CD14-positive monocyte (primary cell): ENCODE measurements at regions not wholly inside any gene's neighbourhood (a gene's known extent, or its start where the extent isn't known, plus 50 kb on each side); places are given as distances from the start of the nearest gene placed in this dataset.

ENCODE experiments used
- DNase-seq, 3 donors: peaks; one replicate each; pipeline ENCODE4 v3.0.0-alpha.2; 2011 to 2022
- H2AFZ ChIP-seq: 2 replicates; pipeline ENCODE4 v1.6.0; 2012; ENCODE audit warnings: mild to moderate bottlenecking, low read depth, low read length, inconsistent platforms; ENCODE audit not compliant: insufficient read depth, poor library complexity, severe bottlenecking
- H3K27ac ChIP-seq, 2 donors: 1 replicate in 1 of 2; 2 replicates in 1 of 2; pipeline ENCODE4 v1.5.1; 2012 to 2013; ENCODE audit warnings: low read length in 2 of 2, control low read depth in 1 of 2, inconsistent platforms in 1 of 2, low read depth in 1 of 2, mild to moderate bottlenecking in 1 of 2
- H3K27me3 ChIP-seq, 2 donors: one replicate each; pipeline versions ENCODE4 v1.6.0 to v1.6.1; 2011 to 2013; ENCODE audit warnings: low read length in 2 of 2; ENCODE audit not compliant: control insufficient read depth in 2 of 2, insufficient read depth in 2 of 2
- H3K36me3 ChIP-seq, 2 donors: replicated peaks in 1 of 2; 1 replicate in 1 of 2; 2 replicates in 1 of 2; pipeline versions ENCODE4 v1.5.1 to v1.6.1; 2012 to 2013; ENCODE audit warnings: low read length in 2 of 2, control low read depth in 1 of 2, inconsistent platforms in 1 of 2, mild to moderate bottlenecking in 1 of 2; ENCODE audit not compliant: insufficient read depth in 2 of 2, control insufficient read depth in 1 of 2
- H3K4me1 ChIP-seq, 2 donors: 1 replicate in 1 of 2; 2 replicates in 1 of 2; pipeline versions ENCODE4 v1.5.1 to v1.6.1; 2012 to 2013; ENCODE audit warnings: low read length in 2 of 2, control low read depth in 1 of 2, inconsistent platforms in 1 of 2, mild to moderate bottlenecking in 1 of 2, moderate library complexity in 1 of 2; ENCODE audit not compliant: insufficient read depth in 2 of 2, control insufficient read depth in 1 of 2
- H3K4me2 ChIP-seq: replicated peaks from 2 replicates; pipeline ENCODE3; 2012; ENCODE audit warnings: low read length, moderate library complexity, mild to moderate bottlenecking; ENCODE audit not compliant: poor library complexity, severe bottlenecking; ENCODE audit errors: extremely low read depth
- H3K4me3 ChIP-seq, 3 experiments: fragments of 200-600 bp in 1 of 3; sonication (generic) in 1 of 3; replicated peaks in 1 of 3; 1 replicate in 2 of 3; 2 replicates in 1 of 3; pipeline ENCODE4 v1.5.1; 2011 to 2013; ENCODE audit warnings: low read length in 3 of 3, mild to moderate bottlenecking in 3 of 3, control low read depth in 2 of 3, low read depth in 2 of 3, inconsistent platforms in 1 of 3, moderate library complexity in 1 of 3
- H3K79me2 ChIP-seq: 2 replicates; pipeline ENCODE4 v1.6.0; 2012; ENCODE audit warnings: mild to moderate bottlenecking, control low read depth, inconsistent platforms, low read length, moderate library complexity; ENCODE audit not compliant: insufficient read depth
- H3K9ac ChIP-seq: 2 replicates; pipeline ENCODE4 v1.6.0; 2017; ENCODE audit warnings: low read length, mild to moderate bottlenecking; ENCODE audit not compliant: insufficient read depth, poor library complexity, severe bottlenecking
- H3K9me3 ChIP-seq, 2 donors: replicated peaks in 1 of 2; 1 replicate in 1 of 2; 2 replicates in 1 of 2; pipeline versions ENCODE4 v1.5.1 to v1.6.1; 2012 to 2013; ENCODE audit warnings: low read length in 2 of 2, control low read depth in 1 of 2; ENCODE audit not compliant: control insufficient read depth in 1 of 2, insufficient read depth in 1 of 2
- H4K20me1 ChIP-seq: 2 replicates; pipeline ENCODE4 v1.6.0; 2012; ENCODE audit warnings: mild to moderate bottlenecking, low read length, control low read depth, moderate library complexity; ENCODE audit not compliant: insufficient read depth
- H3K27ac Mint-ChIP-seq, 7 donors: one replicate each; pipeline ENCODE4 v1.8.0; 2020; ENCODE audit warnings: mild to moderate bottlenecking in 7 of 7, mixed read lengths in 7 of 7, moderate library complexity in 6 of 7, inconsistent platforms in 2 of 7
- H3K27me3 Mint-ChIP-seq, 3 donors: one replicate each; pipeline ENCODE4 v1.8.0; 2021 to 2022; ENCODE audit warnings: low read depth in 3 of 3, mild to moderate bottlenecking in 3 of 3, mixed read lengths in 3 of 3, moderate library complexity in 3 of 3, inconsistent platforms in 1 of 3
- H3K36me3 Mint-ChIP-seq, 2 donors: one replicate each; pipeline ENCODE4 v1.8.0; 2020; ENCODE audit warnings: mixed read lengths in 2 of 2, inconsistent platforms in 1 of 2, mild to moderate bottlenecking in 1 of 2
- H3K4me1 Mint-ChIP-seq: one replicate; pipeline ENCODE4 v1.8.0; 2020; ENCODE audit warnings: mild to moderate bottlenecking, mixed read lengths
- H3K4me3 Mint-ChIP-seq, 2 donors: one replicate each; pipeline ENCODE4 v1.8.0; 2020; ENCODE audit warnings: mild to moderate bottlenecking in 2 of 2, mixed read lengths in 2 of 2, moderate library complexity in 1 of 2
- H3K9me3 Mint-ChIP-seq, 7 donors: one replicate each; pipeline ENCODE4 v1.8.0; 2020 to 2022; ENCODE audit warnings: mixed read lengths in 7 of 7, mild to moderate bottlenecking in 6 of 7, moderate library complexity in 6 of 7, inconsistent platforms in 2 of 7
- WGBS: methylation state at CpG from one replicate; pipeline ENCODE4 v1.1.5; 2013; ENCODE audit warnings: missing lambda C conversion rate; ENCODE audit not compliant: insufficient coverage; 5-methylcytosine and 5-hydroxymethylcytosine counted together
- intact Hi-C, 2 donors: fragments of 100-400 bp; cut with micrococcal nuclease; formaldehyde crosslinking; loops; one replicate each; pipeline versions ENCODE4 v1.15.0 to v1.15.1; 2023
- TF ChIP-seq, protein P1 (sequence below): fragments of 200-600 bp; IDR thresholded peaks from one replicate; pipeline ENCODE4 v1.8.0; 2022; ENCODE audit warnings: antibody characterized with exemption, mild to moderate bottlenecking

DNA sequence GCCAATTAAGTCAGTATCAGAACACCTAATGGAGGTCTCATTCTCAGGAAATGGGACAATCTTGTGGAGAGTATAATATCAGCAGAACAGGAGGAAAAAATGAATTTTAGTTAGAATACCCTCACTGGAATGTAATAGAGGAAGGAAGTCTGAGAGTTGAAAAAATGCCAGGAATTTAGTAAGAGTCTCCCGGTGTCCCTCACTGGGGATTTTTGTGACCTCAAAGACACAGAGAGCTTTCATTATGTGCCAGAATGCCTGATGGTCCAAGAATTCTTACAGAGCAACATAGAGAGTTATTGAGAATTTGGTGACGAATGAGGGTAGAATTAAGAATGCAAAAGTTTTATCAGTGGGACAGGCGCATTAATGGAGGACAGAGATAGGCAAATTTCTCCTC lies 443.5 kb upstream of the B3GALT2 start:
- Histone ChIP-seq H3K27ac (no peak overlapping the region), H3K27me3 (no peaks in the 10 kb centered on the region), H3K4me3 (no peak overlapping the region), H4K20me1 (no peaks in the 10 kb centered on the region), H2AFZ (no peak overlapping the region), H3K9me3 (no peaks in the 10 kb centered on the region), H3K79me2 (no peaks in the 10 kb centered on the region), H3K4me2 (no peak overlapping the region), H3K4me1 (peaks cover 0 to 6% of the 10 kb centered on the region in 2 donors), H3K36me3 (no peaks in the 10 kb centered on the region), H3K9ac (no peak overlapping the region)
- intact Hi-C loops: no loop called here
- H3K27ac Mint-ChIP-seq: no peak overlapping the region
- peaks cover 20% of the 10 kb centered on the region for H3K4me1 Mint-ChIP-seq
- no peaks in the 10 kb centered on the region for H3K36me3 Mint-ChIP-seq
- peaks cover 0 to 2% (median 0%) of the 10 kb centered on the region in 3 donors for H3K27me3 Mint-ChIP-seq
- WGBS: no CpG with 5 or more reads among the region's 3 CpGs
- TF ChIP-seq, protein P1, sequence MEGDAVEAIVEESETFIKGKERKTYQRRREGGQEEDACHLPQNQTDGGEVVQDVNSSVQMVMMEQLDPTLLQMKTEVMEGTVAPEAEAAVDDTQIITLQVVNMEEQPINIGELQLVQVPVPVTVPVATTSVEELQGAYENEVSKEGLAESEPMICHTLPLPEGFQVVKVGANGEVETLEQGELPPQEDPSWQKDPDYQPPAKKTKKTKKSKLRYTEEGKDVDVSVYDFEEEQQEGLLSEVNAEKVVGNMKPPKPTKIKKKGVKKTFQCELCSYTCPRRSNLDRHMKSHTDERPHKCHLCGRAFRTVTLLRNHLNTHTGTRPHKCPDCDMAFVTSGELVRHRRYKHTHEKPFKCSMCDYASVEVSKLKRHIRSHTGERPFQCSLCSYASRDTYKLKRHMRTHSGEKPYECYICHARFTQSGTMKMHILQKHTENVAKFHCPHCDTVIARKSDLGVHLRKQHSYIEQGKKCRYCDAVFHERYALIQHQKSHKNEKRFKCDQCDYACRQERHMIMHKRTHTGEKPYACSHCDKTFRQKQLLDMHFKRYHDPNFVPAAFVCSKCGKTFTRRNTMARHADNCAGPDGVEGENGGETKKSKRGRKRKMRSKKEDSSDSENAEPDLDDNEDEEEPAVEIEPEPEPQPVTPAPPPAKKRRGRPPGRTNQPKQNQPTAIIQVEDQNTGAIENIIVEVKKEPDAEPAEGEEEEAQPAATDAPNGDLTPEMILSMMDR: no peak
- DNase-seq: no peak
- peaks cover 0 to 2% (median 0%) of the 10 kb centered on the region in 7 donors for H3K9me3 Mint-ChIP-seq
- peak overlapping the region in 1 of 2 donors; percentile 63 for H3K4me3 Mint-ChIP-seq

DNA sequence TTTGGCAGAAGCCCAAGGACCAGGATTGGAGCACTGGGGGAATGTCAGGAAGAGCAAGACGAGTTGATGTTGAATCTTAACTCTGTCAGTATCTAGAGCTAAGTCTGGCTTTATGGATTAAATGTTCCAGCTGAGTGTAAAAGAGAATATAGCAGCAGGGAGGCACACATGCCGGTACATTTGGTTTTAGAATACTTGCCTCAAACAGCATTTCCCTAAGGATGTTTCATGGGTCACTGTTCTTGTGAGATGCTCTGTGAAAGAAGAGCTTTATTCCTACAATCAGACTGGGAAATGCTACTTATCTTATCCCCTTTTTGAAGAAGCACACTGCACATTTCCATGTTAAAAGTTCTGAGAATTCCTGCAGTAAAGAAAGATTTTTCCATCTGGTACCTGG lies 440.3 kb upstream of the B3GALT2 start:
- no peaks in the 10 kb centered on the region for H3K9me3 Mint-ChIP-seq
- H4K20me1 ChIP-seq: no peaks in the 10 kb centered on the region
- DNase-seq: no peak
- H3K36me3 ChIP-seq: no peaks in the 10 kb centered on the region
- peaks cover 0 to 6% of the 10 kb centered on the region in 2 donors for H3K4me1 ChIP-seq
- H3K27ac ChIP-seq: no peak overlapping the region
- no peaks in the 10 kb centered on the region for H3K9me3 ChIP-seq
- TF ChIP-seq, protein P1: no peak
- no peaks in the 10 kb centered on the region for H3K79me2 ChIP-seq
- H3K4me3 ChIP-seq: no peak overlapping the region
- H3K4me3 Mint-ChIP-seq: no peak overlapping the region
- intact Hi-C loops: no loop called here
- H3K27ac Mint-ChIP-seq: no peak overlapping the region
- H3K4me1 Mint-ChIP-seq: peaks cover 12% of the 10 kb centered on the region
- H3K36me3 Mint-ChIP-seq: no peaks in the 10 kb centered on the region
- no peak overlapping the region for H3K4me2 ChIP-seq
- no peak overlapping the region for H3K9ac ChIP-seq
- 100% methylated on average over 1 of the region's 2 CpGs for WGBS
- no peak overlapping the region for H2AFZ ChIP-seq
- H3K27me3 Mint-ChIP-seq: peaks cover 0 to 2% (median 0%) of the 10 kb centered on the region in 3 donors
- no peaks in the 10 kb centered on the region for H3K27me3 ChIP-seq
